Type B pancreatic cell (in vitro differentiated cells): ENCODE measurements at regions not wholly inside any gene's neighbourhood (a gene's known extent, or its start where the extent isn't known, plus 50 kb on each side); places are given as distances from the start of the nearest gene placed in this dataset.

Experiments
- DNase-seq: peaks from one replicate; pipeline ENCODE4 v3.0.0; 2021; ENCODE audit warnings: mixed read lengths; ENCODE audit not compliant: unreplicated experiment; ENCODE audit errors: extremely low spot score
- H3K27ac Mint-ChIP-seq: 2 replicates; pipeline ENCODE4 v1.8.0; 2021; ENCODE audit warnings: mild to moderate bottlenecking, mixed read lengths
- H3K27me3 Mint-ChIP-seq: 2 replicates; pipeline ENCODE4 v1.8.0; 2021; ENCODE audit warnings: mixed read lengths
- H3K36me3 Mint-ChIP-seq: 2 replicates; pipeline ENCODE4 v1.8.0; 2021; ENCODE audit warnings: mixed read lengths
- H3K4me1 Mint-ChIP-seq: one replicate; pipeline ENCODE4 v1.8.0; 2021; ENCODE audit warnings: mixed read lengths; ENCODE audit not compliant: unreplicated experiment
- H3K4me3 Mint-ChIP-seq: 2 replicates; pipeline ENCODE4 v1.8.0; 2021; ENCODE audit warnings: mild to moderate bottlenecking, mixed read lengths
- H3K9me3 Mint-ChIP-seq: 2 replicates; pipeline ENCODE4 v1.8.0; 2021; ENCODE audit warnings: mixed read lengths
- TF ChIP-seq, protein P1 (sequence below): fragments of 200-600 bp; sonication (generic); conservative IDR thresholded peaks from 2 replicates; pipeline ENCODE4 v1.5.0; 2021; ENCODE audit warnings: antibody characterized with exemption, mild to moderate bottlenecking

GRCh38 chr9:18149471-18150011 lies 324.4 kb upstream of the ADAMTSL1 start:
- peaks cover 12% of the 10 kb centered on the region for H3K27me3 Mint-ChIP-seq
- no peaks in the 10 kb centered on the region for H3K4me1 Mint-ChIP-seq
- no peak for DNase-seq
- no peak overlapping the region for H3K4me3 Mint-ChIP-seq
- H3K27ac Mint-ChIP-seq, result no peak overlapping the region
- TF ChIP-seq, protein P1, sequence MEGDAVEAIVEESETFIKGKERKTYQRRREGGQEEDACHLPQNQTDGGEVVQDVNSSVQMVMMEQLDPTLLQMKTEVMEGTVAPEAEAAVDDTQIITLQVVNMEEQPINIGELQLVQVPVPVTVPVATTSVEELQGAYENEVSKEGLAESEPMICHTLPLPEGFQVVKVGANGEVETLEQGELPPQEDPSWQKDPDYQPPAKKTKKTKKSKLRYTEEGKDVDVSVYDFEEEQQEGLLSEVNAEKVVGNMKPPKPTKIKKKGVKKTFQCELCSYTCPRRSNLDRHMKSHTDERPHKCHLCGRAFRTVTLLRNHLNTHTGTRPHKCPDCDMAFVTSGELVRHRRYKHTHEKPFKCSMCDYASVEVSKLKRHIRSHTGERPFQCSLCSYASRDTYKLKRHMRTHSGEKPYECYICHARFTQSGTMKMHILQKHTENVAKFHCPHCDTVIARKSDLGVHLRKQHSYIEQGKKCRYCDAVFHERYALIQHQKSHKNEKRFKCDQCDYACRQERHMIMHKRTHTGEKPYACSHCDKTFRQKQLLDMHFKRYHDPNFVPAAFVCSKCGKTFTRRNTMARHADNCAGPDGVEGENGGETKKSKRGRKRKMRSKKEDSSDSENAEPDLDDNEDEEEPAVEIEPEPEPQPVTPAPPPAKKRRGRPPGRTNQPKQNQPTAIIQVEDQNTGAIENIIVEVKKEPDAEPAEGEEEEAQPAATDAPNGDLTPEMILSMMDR, result no peak
- H3K9me3 Mint-ChIP-seq, result no peaks in the 10 kb centered on the region
- no peaks in the 10 kb centered on the region for H3K36me3 Mint-ChIP-seq

DNA sequence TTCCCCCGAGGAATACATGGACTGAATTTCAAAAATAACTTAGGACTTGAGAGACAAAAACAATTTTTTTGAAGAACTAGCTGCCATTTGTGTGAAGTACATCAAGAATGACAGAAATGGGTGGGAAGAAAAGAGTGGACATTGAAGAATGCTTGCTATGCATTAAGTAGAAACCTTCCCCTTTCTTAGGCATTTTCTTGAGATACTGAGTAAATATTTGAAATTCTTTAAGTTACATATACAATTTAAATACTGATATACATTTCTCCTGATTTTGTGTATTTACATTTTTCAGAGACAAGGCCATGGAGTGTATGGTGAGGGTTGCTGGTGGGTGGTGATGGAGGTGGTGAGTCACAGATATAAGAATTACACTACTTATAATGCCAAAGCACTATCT lies 319.3 kb upstream of the ADAMTSL1 start:
- H3K4me3 Mint-ChIP-seq, result no peak overlapping the region
- DNase-seq, result no peak
- H3K36me3 Mint-ChIP-seq, result no peaks in the 10 kb centered on the region
- H3K4me1 Mint-ChIP-seq, result no peaks in the 10 kb centered on the region
- no peak overlapping the region for H3K27ac Mint-ChIP-seq
- no peaks in the 10 kb centered on the region for H3K9me3 Mint-ChIP-seq
- TF ChIP-seq, protein P1, result no peak
- peaks cover 16% of the 10 kb centered on the region for H3K27me3 Mint-ChIP-seq

DNA sequence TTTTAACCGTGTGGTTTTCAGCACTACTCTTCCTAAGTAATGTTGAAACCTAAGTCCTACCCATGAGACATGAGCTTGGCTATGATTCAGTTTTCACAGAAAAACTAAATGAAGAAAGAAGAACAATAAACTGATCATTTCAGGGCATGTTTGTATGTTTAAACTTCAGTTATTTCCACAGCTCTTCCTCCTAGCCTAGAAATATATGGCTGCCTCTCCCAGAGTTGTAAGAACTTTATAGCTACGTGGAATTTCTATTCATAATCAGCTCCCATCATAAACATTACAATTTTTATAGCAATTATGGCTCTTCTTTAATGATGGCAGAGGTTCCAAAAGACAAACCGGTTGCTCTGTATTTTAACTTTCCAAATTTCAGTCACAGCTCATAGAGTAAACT lies 314.7 kb upstream of the ADAMTSL1 start:
- DNase-seq, result no peak
- peaks cover 5% of the 10 kb centered on the region for H3K4me1 Mint-ChIP-seq
- no peaks in the 10 kb centered on the region for H3K36me3 Mint-ChIP-seq
- peaks cover 11% of the 10 kb centered on the region for H3K27me3 Mint-ChIP-seq
- H3K4me3 Mint-ChIP-seq, result no peak overlapping the region
- no peaks in the 10 kb centered on the region for H3K9me3 Mint-ChIP-seq
- H3K27ac Mint-ChIP-seq, result no peak overlapping the region
- TF ChIP-seq, protein P1, result no peak

DNA sequence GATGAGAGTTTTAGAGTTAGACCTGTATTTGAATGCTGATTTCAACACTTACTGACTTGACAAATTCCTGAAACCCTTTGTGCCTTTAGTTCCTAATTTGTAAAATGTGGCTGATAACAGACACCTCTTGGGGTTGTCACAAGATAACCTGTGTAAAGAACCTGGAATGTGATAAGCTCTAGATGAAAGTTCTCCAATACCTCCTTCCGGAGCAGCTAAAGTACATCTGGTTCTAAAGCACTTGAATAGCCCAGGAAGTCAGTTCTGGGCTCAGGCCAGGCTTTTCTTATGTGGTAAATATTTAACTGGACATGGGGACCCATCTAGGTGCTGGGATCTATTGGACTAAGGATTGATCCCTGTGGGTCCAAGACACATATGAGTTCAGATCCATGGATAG lies 310.8 kb upstream of the ADAMTSL1 start:
- peaks cover 6% of the 10 kb centered on the region for H3K27me3 Mint-ChIP-seq

GRCh38 chr9:18167733-18168132 lies 306.2 kb upstream of the ADAMTSL1 start:
- Mint-ChIP-seq H3K27me3 (no peaks in the 10 kb centered on the region), H3K27ac (no peak overlapping the region), H3K4me1 (no peaks in the 10 kb centered on the region), H3K9me3 (no peaks in the 10 kb centered on the region), H3K4me3 (no peak overlapping the region), H3K36me3 (peaks cover 4% of the 10 kb centered on the region)
- TF ChIP-seq, protein P1, result no peak
- no peak for DNase-seq

More for the DNA sequence above, 310.8 kb upstream of the ADAMTSL1 start:
- Mint-ChIP-seq H3K4me3 (no peak overlapping the region), H3K36me3 (no peaks in the 10 kb centered on the region), H3K9me3 (no peaks in the 10 kb centered on the region), H3K27ac (no peak overlapping the region), H3K4me1 (peaks cover 5% of the 10 kb centered on the region)
- DNase-seq, result no peak
- TF ChIP-seq, protein P1, result no peak

DNA sequence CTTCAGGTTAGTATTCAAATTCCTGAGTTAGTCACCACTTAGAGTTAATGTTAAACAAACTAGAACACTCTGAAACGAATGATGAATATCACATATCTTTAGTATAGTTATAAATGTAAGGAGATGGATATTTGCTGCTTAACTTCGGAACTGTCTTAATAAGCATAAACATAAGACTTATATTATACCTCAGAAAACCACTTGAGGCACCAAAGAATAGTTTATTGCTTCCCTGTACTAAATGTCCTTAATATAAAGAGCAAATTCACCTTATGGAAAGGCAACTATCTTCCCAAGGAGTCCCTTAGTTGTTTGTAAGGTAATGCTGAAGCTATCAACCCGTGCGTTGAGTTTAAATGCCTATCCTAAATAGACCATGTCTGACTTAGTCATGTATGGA lies 300.0 kb upstream of the ADAMTSL1 start:
- no peak overlapping the region for H3K4me3 Mint-ChIP-seq
- H3K27ac Mint-ChIP-seq, result no peak overlapping the region
- peaks cover 5% of the 10 kb centered on the region for H3K9me3 Mint-ChIP-seq

More for the DNA sequence above, 300.0 kb upstream of the ADAMTSL1 start:
- no peak for DNase-seq
- TF ChIP-seq, protein P1, result no peak
- Mint-ChIP-seq H3K36me3 (peaks cover 4% of the 10 kb centered on the region), H3K4me1 (no peaks in the 10 kb centered on the region), H3K27me3 (peaks cover 2% of the 10 kb centered on the region)
